ENCODE measurements at regions not wholly inside any gene's neighbourhood (a gene's known extent, or its start where the extent isn't known, plus 50 kb on each side); places are given as distances from the start of the nearest gene placed in this dataset.

DNA sequence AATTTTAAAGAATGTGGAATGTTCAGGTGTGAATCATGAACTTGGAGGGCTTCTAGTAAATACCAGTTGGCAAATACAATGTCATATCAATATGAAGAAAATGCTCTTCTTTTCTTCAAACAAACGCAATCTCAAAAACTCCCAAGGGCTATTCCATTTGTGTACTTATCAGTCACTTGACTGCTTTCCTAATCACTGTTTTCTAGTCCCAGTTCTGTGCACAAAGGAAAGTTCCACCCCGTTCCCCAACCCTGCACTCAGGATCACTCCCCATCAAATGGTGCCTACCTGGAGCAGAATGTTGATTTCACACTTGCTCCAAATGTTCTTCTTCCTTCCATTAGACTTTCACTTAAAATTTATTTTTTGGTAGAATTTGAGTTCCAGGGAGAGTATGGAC is 92.6 kb upstream of the RFC3 start:
- no peak overlapping the region for H3K4me3 ChIP-seq (ENCODE audit: low read depth, low read length)
- no peak for TF ChIP-seq CTCF (IDR thresholded peaks at IDR 0.05; ENCODE audit: insufficient read depth, low read length)

GRCh38 chr13:33727297-33728083 is 90.5 kb upstream of the RFC3 start:
- DNase-seq (ENCODE audit: low read depth): peak; percentile 60
- TF ChIP-seq CTCF (IDR thresholded peaks at IDR 0.05; ENCODE audit: insufficient read depth, low read length): no peak
- H3K4me3 ChIP-seq (ENCODE audit: low read depth, low read length): no peak overlapping the region

More for the DNA sequence above, 92.6 kb upstream of the RFC3 start:
- no peak for DNase-seq (ENCODE audit: low read depth)

- H3K4me3 ChIP-seq (ENCODE audit: low read depth, low read length): no peak overlapping the region
- peak; percentile 48 for DNase-seq (ENCODE audit: low read depth)
- no peak for TF ChIP-seq CTCF (IDR thresholded peaks at IDR 0.05; ENCODE audit: insufficient read depth, low read length)
Observed at GRCh38 chr13:33728271-33729037, 89.5 kb upstream of the RFC3 start.

GRCh38 chr13:33730147-33730546 is 87.8 kb upstream of the RFC3 start:
- no peak for TF ChIP-seq CTCF (IDR thresholded peaks at IDR 0.05; ENCODE audit: insufficient read depth, low read length)
- no peak for DNase-seq (ENCODE audit: low read depth)
- no peak overlapping the region for H3K4me3 ChIP-seq (ENCODE audit: low read depth, low read length)

DNA sequence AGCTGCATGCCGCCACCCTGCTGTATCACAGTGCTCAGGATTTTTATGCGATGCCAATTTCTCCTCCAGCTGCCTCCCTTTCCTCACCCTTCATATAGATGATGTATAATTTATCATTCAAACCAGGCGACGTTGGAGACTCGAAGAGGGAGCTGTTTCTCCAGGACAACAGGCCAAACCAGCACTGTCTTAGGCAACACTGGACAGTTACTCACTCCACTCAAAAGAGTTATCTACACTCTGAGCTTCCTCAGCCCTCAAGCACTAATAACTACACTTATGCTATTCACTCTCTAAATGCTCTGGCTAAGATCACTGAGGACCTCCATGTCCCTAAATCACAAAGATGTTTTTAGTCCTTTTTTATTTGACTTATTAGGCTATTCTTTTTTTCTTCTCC is 87.3 kb upstream of the RFC3 start:
- no peak for DNase-seq (ENCODE audit: low read depth)
- H3K4me3 ChIP-seq (ENCODE audit: low read depth, low read length): no peak overlapping the region
- no peak for TF ChIP-seq CTCF (IDR thresholded peaks at IDR 0.05; ENCODE audit: insufficient read depth, low read length)

- no peak for DNase-seq (ENCODE audit: low read depth)
- TF ChIP-seq CTCF (IDR thresholded peaks at IDR 0.05; ENCODE audit: insufficient read depth, low read length): no peak
- H3K4me3 ChIP-seq (ENCODE audit: low read depth, low read length): no peak overlapping the region
Observed at GRCh38 chr13:33735276-33735675, 82.7 kb upstream of the RFC3 start.

Measured in fibroblast of the aortic adventitia (primary cell).